ENCODE measurements at regions not wholly inside any gene's neighbourhood (a gene's known extent, or its start where the extent isn't known, plus 50 kb on each side); places are given as distances from the start of the nearest gene placed in this dataset.

DNA sequence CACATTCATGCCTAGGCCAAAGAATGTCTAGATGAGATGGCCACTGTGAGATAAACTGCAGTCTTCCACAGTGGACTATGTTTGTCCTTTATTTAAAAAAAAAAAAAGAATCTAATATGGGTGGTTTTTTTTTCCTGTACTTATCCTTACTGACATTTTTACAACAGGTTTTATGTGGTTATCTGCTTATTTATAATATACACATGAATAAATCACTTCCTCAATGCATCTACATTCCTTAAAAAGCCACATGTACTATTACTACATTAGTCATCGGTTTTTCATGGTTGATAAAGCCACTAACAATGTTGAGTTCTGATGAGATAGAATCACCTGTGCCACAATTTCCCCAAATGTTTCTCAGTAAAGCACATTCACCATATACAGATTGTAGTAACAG is 341.3 kb upstream of the THBS1 start:
- no peaks in the 10 kb centered on the region for H3K27me3 ChIP-seq (ENCODE audit: control insufficient read depth in 1 of 2, insufficient read depth in 2 of 2, low read length in 2 of 2)
- H3K36me3 Mint-ChIP-seq (ENCODE audit: low read depth), result no peaks in the 10 kb centered on the region
- no peaks in the 10 kb centered on the region for H3K9me3 Mint-ChIP-seq
- ChIA-PET CTCF (no interaction called here), POLR2A (no interaction called here)
- H3K4me3 ChIP-seq (ENCODE audit: low read length), result no peak overlapping the region
- peaks cover 15% of the 10 kb centered on the region for H3K27me3 Mint-ChIP-seq
- H3K4me1 Mint-ChIP-seq (ENCODE audit: low read depth), result no peaks in the 10 kb centered on the region
- ATAC-seq (ENCODE audit: poor library complexity) (no peak), DNase-seq (no peak)
- H3K9me3 ChIP-seq (ENCODE audit: control insufficient read depth in 1 of 2, insufficient read depth in 1 of 2, low read length in 2 of 2), result no peaks in the 10 kb centered on the region
- no peaks in the 10 kb centered on the region for H3K36me3 ChIP-seq (ENCODE audit: insufficient read depth, low read length)
- no peaks in the 10 kb centered on the region for H3K4me1 ChIP-seq (ENCODE audit: insufficient read depth, low read length)
- no peak overlapping the region for H3K4me3 Mint-ChIP-seq
- intact Hi-C loops (cut with DNase I, micrococcal nuclease), result no loop called here
- TF ChIP-seq, protein P1, sequence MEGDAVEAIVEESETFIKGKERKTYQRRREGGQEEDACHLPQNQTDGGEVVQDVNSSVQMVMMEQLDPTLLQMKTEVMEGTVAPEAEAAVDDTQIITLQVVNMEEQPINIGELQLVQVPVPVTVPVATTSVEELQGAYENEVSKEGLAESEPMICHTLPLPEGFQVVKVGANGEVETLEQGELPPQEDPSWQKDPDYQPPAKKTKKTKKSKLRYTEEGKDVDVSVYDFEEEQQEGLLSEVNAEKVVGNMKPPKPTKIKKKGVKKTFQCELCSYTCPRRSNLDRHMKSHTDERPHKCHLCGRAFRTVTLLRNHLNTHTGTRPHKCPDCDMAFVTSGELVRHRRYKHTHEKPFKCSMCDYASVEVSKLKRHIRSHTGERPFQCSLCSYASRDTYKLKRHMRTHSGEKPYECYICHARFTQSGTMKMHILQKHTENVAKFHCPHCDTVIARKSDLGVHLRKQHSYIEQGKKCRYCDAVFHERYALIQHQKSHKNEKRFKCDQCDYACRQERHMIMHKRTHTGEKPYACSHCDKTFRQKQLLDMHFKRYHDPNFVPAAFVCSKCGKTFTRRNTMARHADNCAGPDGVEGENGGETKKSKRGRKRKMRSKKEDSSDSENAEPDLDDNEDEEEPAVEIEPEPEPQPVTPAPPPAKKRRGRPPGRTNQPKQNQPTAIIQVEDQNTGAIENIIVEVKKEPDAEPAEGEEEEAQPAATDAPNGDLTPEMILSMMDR (IDR thresholded peaks at IDR 0.05), result no peak
- H3K27ac ChIP-seq (ENCODE audit: low read depth in 1 of 2, low read length in 2 of 2), result no peak overlapping the region
- H3K27ac Mint-ChIP-seq, result no peak overlapping the region

DNA sequence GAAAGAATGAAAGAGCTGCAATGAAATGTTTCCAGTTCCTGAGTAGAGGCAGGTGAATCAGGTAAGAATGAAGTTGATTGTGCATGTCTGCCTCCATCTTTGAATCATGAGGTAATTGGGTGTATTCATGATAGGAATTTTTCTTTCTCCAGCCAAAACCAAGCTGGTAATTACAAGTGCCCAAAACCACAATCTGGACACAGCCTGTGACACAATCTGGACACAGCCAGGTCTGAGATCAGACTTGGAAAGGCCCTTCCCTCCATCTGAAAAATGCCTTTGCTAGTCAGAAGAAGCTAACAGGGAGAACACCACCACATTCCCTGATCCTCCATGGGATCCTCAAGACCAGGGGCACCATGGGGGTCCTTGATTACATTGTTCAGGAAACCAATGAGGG is 338.5 kb upstream of the THBS1 start:
- DNase-seq (no peak), ATAC-seq (ENCODE audit: poor library complexity) (no peak)
- TF ChIP-seq, protein P1 (IDR thresholded peaks at IDR 0.05), result no peak
- ChIA-PET CTCF (interaction anchor here (1.3 kb wide), 1 partner anchor 14 kb away, joined by 3 read pairs; no protein-coding TSS in a partner anchor), POLR2A (no interaction called here)
- Mint-ChIP-seq H3K9me3 (no peaks in the 10 kb centered on the region), H3K4me3 (no peak overlapping the region), H3K4me1 (ENCODE audit: low read depth) (no peaks in the 10 kb centered on the region), H3K27ac (no peak overlapping the region), H3K36me3 (ENCODE audit: low read depth) (no peaks in the 10 kb centered on the region), H3K27me3 (peaks cover 10% of the 10 kb centered on the region)
- Histone ChIP-seq H3K4me3 (ENCODE audit: low read length) (no peak overlapping the region), H3K27me3 (ENCODE audit: control insufficient read depth in 1 of 2, insufficient read depth in 2 of 2, low read length in 2 of 2) (no peaks in the 10 kb centered on the region), H3K27ac (ENCODE audit: low read depth in 1 of 2, low read length in 2 of 2) (no peak overlapping the region), H3K4me1 (ENCODE audit: insufficient read depth, low read length) (no peaks in the 10 kb centered on the region), H3K9me3 (ENCODE audit: control insufficient read depth in 1 of 2, insufficient read depth in 1 of 2, low read length in 2 of 2) (no peaks in the 10 kb centered on the region), H3K36me3 (ENCODE audit: insufficient read depth, low read length) (no peaks in the 10 kb centered on the region)
- intact Hi-C loops (cut with DNase I, micrococcal nuclease), result no loop called here

DNA sequence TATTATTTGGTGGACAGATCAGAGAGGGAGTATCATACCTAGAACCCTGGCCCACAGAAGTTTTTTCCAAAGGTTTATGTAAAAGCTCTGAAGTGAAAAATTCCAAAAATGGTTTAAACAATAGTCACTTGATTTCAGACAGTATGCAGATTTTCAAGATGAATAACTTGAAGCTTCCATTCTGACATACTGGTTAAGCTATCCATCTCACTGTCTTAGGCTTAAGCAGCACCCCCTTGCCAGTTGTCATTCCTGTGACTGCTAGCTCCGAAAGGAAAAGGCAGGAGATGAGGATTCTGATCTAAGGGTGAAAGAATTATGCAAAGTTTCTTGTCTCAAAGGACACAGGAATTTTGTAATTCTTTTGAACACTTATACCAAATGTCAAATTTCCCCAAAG is 337.5 kb upstream of the THBS1 start:
- Histone ChIP-seq H3K4me3 (ENCODE audit: low read length) (no peak overlapping the region), H3K27me3 (ENCODE audit: control insufficient read depth in 1 of 2, insufficient read depth in 2 of 2, low read length in 2 of 2) (no peaks in the 10 kb centered on the region), H3K36me3 (ENCODE audit: insufficient read depth, low read length) (no peaks in the 10 kb centered on the region), H3K9me3 (ENCODE audit: control insufficient read depth in 1 of 2, insufficient read depth in 1 of 2, low read length in 2 of 2) (no peaks in the 10 kb centered on the region), H3K4me1 (ENCODE audit: insufficient read depth, low read length) (no peaks in the 10 kb centered on the region), H3K27ac (ENCODE audit: low read depth in 1 of 2, low read length in 2 of 2) (no peak overlapping the region)
- no peaks in the 10 kb centered on the region for H3K36me3 Mint-ChIP-seq (ENCODE audit: low read depth)
- no peak overlapping the region for H3K27ac Mint-ChIP-seq
- H3K4me1 Mint-ChIP-seq (ENCODE audit: low read depth), result no peaks in the 10 kb centered on the region
- DNase-seq (no peak), ATAC-seq (ENCODE audit: poor library complexity) (no peak)
- POLR2A ChIA-PET, result no interaction called here
- no peak overlapping the region for H3K4me3 Mint-ChIP-seq
- H3K9me3 Mint-ChIP-seq, result no peaks in the 10 kb centered on the region
- H3K27me3 Mint-ChIP-seq, result peaks cover 10% of the 10 kb centered on the region
- TF ChIP-seq, protein P1 (IDR thresholded peaks at IDR 0.05), result no peak
- CTCF ChIA-PET, result no interaction called here
- intact Hi-C loops (cut with DNase I, micrococcal nuclease), result no loop called here

All from CD4-positive, alpha-beta T cell (primary cell).